GM12865 (cell line): ENCODE measurements at regions not wholly inside any gene's neighbourhood (a gene's known extent, or its start where the extent isn't known, plus 50 kb on each side); places are given as distances from the start of the nearest gene placed in this dataset.
A peak's percentile ranks its signal among the peaks of the same experiment; 100 is the strongest.

Experiments
- DNase-seq: peaks from one replicate; pipeline ENCODE4 v3.0.0; 2010; ENCODE audit warnings: low read depth
- H3K4me3 ChIP-seq: 2 replicates; pipeline ENCODE4 v1.5.1; 2011; ENCODE audit warnings: mild to moderate bottlenecking, low read depth, low read length, control low read depth
- TF ChIP-seq, protein P1 (sequence below): IDR thresholded peaks from 2 replicates; pipeline ENCODE4 v1.5.1; 2011; ENCODE audit warnings: low read length, control low read depth, low read depth, inconsistent platforms; ENCODE audit not compliant: insufficient read depth; ENCODE audit errors: missing control alignments

DNA sequence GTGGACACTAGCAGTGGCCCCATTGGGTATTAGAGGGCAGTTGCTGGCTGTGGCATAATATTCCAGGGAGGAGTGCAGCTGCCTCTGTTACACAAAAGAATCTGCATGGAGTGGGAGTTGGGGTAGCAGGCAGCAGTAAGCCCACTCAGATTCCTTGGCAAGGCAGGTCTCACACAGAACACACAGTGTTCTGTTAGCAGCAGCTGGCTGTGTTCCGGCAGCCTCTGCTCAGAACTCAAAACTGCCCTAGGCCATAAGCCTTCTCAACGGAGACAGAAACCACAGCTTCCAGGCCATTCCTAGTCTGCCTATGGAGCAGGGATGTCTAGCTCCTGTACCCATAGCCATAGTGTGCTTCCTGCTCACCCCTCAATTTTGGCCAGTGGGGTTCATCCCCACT is 1085.4 kb downstream of the SLC6A15 start:
- H3K4me3 ChIP-seq: no peak overlapping the region
- TF ChIP-seq, protein P1, sequence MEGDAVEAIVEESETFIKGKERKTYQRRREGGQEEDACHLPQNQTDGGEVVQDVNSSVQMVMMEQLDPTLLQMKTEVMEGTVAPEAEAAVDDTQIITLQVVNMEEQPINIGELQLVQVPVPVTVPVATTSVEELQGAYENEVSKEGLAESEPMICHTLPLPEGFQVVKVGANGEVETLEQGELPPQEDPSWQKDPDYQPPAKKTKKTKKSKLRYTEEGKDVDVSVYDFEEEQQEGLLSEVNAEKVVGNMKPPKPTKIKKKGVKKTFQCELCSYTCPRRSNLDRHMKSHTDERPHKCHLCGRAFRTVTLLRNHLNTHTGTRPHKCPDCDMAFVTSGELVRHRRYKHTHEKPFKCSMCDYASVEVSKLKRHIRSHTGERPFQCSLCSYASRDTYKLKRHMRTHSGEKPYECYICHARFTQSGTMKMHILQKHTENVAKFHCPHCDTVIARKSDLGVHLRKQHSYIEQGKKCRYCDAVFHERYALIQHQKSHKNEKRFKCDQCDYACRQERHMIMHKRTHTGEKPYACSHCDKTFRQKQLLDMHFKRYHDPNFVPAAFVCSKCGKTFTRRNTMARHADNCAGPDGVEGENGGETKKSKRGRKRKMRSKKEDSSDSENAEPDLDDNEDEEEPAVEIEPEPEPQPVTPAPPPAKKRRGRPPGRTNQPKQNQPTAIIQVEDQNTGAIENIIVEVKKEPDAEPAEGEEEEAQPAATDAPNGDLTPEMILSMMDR: no peak
- no peak for DNase-seq

DNA sequence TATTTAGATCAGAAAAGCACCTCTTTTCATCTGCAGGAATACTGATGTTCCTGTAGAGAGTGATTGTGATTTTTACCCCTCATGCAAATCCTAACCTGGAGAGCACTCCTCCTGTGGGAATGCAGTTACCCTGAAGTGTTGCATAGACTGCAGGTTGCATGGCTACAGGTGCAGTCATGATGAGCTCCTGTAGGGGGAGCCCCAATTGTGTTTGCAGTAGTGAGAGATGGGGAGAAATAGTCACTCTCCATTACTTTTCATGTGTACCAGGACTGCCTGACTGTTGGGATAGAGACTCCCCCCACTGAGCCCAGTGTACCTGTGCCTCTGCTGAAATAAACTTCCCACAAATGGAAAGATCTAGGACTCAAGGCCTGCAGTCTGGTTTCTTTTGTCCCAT is 1086.5 kb downstream of the SLC6A15 start:
- H3K4me3 ChIP-seq: no peak overlapping the region
- TF ChIP-seq, protein P1: peak; percentile 87
- DNase-seq: peak; percentile 49

DNA sequence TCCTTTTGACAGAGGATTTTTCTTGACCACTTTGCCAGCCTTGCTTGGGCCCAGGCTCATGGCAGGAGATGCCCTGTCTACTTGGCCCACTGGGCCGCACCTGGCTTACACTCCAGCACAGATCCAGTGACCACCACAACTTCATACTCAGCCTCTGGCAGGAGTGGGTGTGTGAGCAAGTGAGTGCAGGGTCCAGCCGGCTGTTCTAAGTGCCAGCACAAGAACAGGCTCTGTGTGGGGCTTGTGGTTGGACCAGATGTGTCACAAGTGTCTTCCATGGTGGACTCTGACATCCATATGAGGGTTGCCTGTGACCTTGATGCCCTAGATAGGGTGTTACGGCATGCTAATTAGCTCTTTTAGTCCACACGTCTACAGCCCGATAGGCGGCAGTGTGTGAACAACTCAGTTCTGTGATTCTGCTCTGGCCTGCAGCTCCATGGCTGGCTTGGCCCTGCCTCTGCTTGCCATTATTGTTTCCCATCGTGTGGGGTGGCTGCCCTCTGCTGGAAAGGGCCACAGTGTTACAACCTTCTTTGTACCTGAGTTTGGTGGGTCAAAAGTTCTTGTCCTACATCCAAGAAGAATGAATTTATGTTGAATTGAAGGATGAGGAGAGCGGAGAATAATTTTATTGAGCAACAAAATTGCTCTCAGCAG is 1089.1 kb downstream of the SLC6A15 start:
- H3K4me3 ChIP-seq: no peak overlapping the region
- peak; percentile 86 for DNase-seq
- TF ChIP-seq, protein P1: peak; percentile 68

DNA sequence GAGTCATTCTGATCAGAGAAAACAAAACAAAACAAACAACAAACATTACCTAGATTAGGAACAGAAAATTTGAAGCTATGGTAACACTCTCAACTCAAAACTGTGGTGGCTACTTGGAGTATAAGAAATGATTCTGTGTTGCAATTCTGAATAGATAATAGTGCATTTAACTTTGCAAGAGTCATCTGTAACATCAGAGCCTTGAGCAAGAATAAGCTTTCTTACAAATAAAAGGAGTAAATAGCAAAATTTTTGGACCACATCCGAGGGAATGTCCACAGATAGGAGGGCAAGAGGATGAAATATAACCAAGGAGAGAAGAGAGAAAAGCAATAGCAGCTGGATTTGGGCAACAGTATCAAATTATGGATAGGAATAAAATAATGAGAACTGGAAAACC is 1090.6 kb downstream of the SLC6A15 start:
- H3K4me3 ChIP-seq: no peak overlapping the region
- no peak for DNase-seq
- TF ChIP-seq, protein P1: no peak

DNA sequence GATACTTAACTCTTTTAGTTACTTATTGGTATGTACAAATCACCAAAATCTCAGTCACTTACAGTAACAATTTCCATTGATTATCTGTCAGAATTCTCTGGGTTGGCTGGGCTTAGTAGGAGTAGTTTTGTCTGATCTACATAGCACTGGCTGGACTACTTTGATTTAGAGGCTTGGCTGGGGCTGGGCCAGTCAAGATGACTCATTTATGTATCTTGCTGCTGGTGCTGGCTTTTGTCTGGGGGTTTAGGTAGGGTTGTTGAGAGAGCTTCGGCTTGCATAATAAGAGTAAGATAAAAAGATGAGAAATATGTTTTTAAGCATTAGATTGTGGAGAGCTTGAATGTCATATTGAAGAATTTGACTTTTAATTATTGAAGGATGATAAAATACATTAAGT is 1093.7 kb downstream of the SLC6A15 start:
- DNase-seq: peak; percentile 3
- no peak overlapping the region for H3K4me3 ChIP-seq
- TF ChIP-seq, protein P1: no peak

DNA sequence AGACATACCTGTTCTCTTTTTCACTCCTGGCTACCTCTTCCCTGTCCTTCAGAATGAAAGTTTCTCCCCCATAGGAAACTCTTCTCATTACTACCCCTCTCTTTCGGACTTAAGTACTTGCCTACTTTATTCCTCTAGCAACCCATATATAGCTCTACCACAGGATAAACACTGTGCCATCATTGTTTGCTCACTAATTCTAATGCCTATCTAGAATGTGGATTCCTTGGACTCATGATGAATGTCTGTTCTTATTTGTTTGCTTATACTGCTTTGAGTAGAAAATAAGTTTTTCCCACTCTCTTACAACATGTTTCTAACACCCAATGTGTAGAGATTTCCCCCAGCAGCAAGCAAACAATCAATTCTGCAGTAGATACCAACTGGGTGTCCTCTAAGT is 1094.9 kb downstream of the SLC6A15 start:
- TF ChIP-seq, protein P1: no peak
- DNase-seq: no peak
- no peak overlapping the region for H3K4me3 ChIP-seq

DNA sequence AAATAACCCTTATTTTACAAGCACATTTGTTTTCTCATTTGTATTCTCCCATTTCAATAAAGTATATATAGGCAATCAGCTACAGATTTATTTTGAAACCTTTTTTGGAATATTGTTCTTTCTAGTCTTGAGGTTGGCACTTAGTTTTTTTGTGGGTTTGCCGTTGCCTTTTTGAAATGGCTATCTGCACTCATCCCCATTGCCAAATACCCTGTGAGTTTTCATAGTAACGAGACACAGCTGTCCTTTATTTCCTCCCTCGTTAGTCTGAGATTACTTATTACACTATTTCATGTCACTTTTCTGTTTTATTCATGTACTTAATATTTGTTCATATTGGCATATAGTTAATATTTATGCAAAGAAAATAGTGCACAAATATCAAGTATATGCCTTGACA is 1104.0 kb downstream of the SLC6A15 start:
- DNase-seq: no peak
- TF ChIP-seq, protein P1: no peak
- H3K4me3 ChIP-seq: no peak overlapping the region
